B cell (primary cell): ENCODE measurements at regions not wholly inside any gene's neighbourhood (a gene's known extent, or its start where the extent isn't known, plus 50 kb on each side); places are given as distances from the start of the nearest gene placed in this dataset.

Experiments
- ATAC-seq: fragments of 200-7000 bp; cut with Tn5 transposase; one replicate; pipeline ENCODE4 v1.10.0; 2021; ENCODE audit warnings: low read depth, mild to moderate bottlenecking, moderate number of reproducible peaks, moderate library complexity
- CTCF ChIA-PET: fragments of 350-600 bp; sonication (Branson Sonifier 250); formaldehyde crosslinking; loops from one replicate; lab custom pipeline; 2021; ENCODE audit warnings: antibody characterized with exemption, inconsistent platforms; lab: Charles Lee
- POLR2A ChIA-PET: fragments of 350-600 bp; sonication (Branson Sonifier 250); formaldehyde crosslinking; loops from one replicate; lab custom pipeline; 2021; ENCODE audit warnings: antibody characterized with exemption; lab: Charles Lee
- DNase-seq: peaks from one replicate; pipeline ENCODE4 v3.0.0; 2013
- H2AFZ ChIP-seq: 2 replicates; pipeline ENCODE4 v1.6.1; 2012; ENCODE audit warnings: mild to moderate bottlenecking, low read depth, low read length; ENCODE audit not compliant: insufficient read depth, poor library complexity, severe bottlenecking
- H3K27ac ChIP-seq, 2 donors: 1 replicate in 1 of 2; 2 replicates in 1 of 2; pipeline ENCODE4 v1.5.1; 2012 to 2013; ENCODE audit warnings: low read length in 2 of 2, mild to moderate bottlenecking in 2 of 2, moderate library complexity in 1 of 2
- H3K27me3 ChIP-seq, 4 experiments: fragments of 200-600 bp in 1 of 4; sonication (generic) in 1 of 4; replicated peaks in 1 of 4; 1 replicate in 2 of 4; 2 replicates in 2 of 4; pipeline versions ENCODE4 v1.6.1 to v1.7.0; 2013 to 2016; ENCODE audit warnings: low read length in 3 of 4, mild to moderate bottlenecking in 2 of 4, mixed read lengths in 1 of 4, moderate library complexity in 1 of 4; ENCODE audit not compliant: insufficient read depth in 4 of 4, control insufficient read depth in 3 of 4; ENCODE audit errors: control extremely low read depth in 1 of 4
- H3K36me3 ChIP-seq, 2 experiments: replicated peaks in 1 of 2; 1 replicate in 1 of 2; 2 replicates in 1 of 2; pipeline versions ENCODE4 v1.6.1 to v1.7.1; 2013; ENCODE audit warnings: low read length in 1 of 2; ENCODE audit not compliant: insufficient read depth in 2 of 2, control insufficient read depth in 1 of 2; ENCODE audit errors: control extremely low read depth in 1 of 2, extremely low read depth in 1 of 2
- H3K4me1 ChIP-seq, 2 donors: fragments of 200-600 bp in 1 of 2; sonication (generic) in 1 of 2; 1 replicate in 1 of 2; 2 replicates in 1 of 2; pipeline versions ENCODE4 v1.5.1 to v1.6.1; 2013 to 2017; ENCODE audit warnings: low read length in 2 of 2; ENCODE audit not compliant: control insufficient read depth in 2 of 2, insufficient read depth in 2 of 2
- H3K4me2 ChIP-seq: replicated peaks from 2 replicates; pipeline ENCODE3; 2012; ENCODE audit warnings: mild to moderate bottlenecking, low read depth, low read length; ENCODE audit not compliant: poor library complexity, severe bottlenecking
- H3K4me3 ChIP-seq, 5 experiments: fragments of 200-600 bp in 1 of 5; sonication (generic) in 1 of 5; 1 replicate in 3 of 5; 2 replicates in 2 of 5; pipeline versions ENCODE4 v1.5.1 to v1.7.0; 2011 to 2016; ENCODE audit warnings: low read length in 4 of 5, mild to moderate bottlenecking in 4 of 5, low read depth in 2 of 5, control low read depth in 1 of 5, moderate library complexity in 1 of 5; ENCODE audit not compliant: insufficient read depth in 1 of 5; ENCODE audit errors: control extremely low read depth in 1 of 5, extremely low read depth in 1 of 5
- H3K79me2 ChIP-seq: fragments of 200-600 bp; sonication (generic); one replicate; pipeline ENCODE4 v1.6.0; 2016; ENCODE audit warnings: low read length; ENCODE audit not compliant: control insufficient read depth, insufficient read depth
- H3K9ac ChIP-seq: fragments of 200-600 bp; sonication (generic); 2 replicates; pipeline ENCODE4 v1.6.1; 2017; ENCODE audit warnings: mild to moderate bottlenecking, low read length, moderate library complexity
- H3K9me3 ChIP-seq, 3 donors: one replicate each; pipeline versions ENCODE4 v1.6.1 to v1.7.1; 2013; ENCODE audit warnings: low read length in 2 of 3; ENCODE audit not compliant: control insufficient read depth in 2 of 3, insufficient read depth in 1 of 3; ENCODE audit errors: control extremely low read depth in 1 of 3
- H4K20me1 ChIP-seq: 2 replicates; pipeline ENCODE4 v1.6.0; 2012; ENCODE audit warnings: mild to moderate bottlenecking, low read length; ENCODE audit not compliant: insufficient read depth, control insufficient read depth, poor library complexity, severe bottlenecking
- H3K27ac Mint-ChIP-seq: one replicate; pipeline ENCODE4 v1.8.0; 2021; ENCODE audit warnings: mixed read lengths
- H3K27me3 Mint-ChIP-seq: one replicate; pipeline ENCODE4 v1.8.0; 2021; ENCODE audit warnings: mixed read lengths
- H3K4me1 Mint-ChIP-seq: one replicate; pipeline ENCODE4 v1.8.0; 2021; ENCODE audit warnings: mixed read lengths
- H3K4me3 Mint-ChIP-seq: one replicate; pipeline ENCODE4 v1.8.0; 2021; ENCODE audit warnings: mixed read lengths
- H3K9me3 Mint-ChIP-seq: one replicate; pipeline ENCODE4 v1.8.0; 2022; ENCODE audit warnings: mixed read lengths; ENCODE audit not compliant: insufficient read depth
- EZH2 ChIP-seq: IDR thresholded peaks from 2 replicates; pipeline ENCODE4 v1.6.1; 2012; ENCODE audit warnings: borderline replicate concordance, low read depth, mild to moderate bottlenecking, moderate library complexity, low read length; ENCODE audit not compliant: insufficient read depth, poor library complexity, severe bottlenecking
- WGBS: methylation state at CpG from one replicate; pipeline ENCODE4 v1.1.5; 2013; ENCODE audit warnings: missing lambda C conversion rate; ENCODE audit not compliant: insufficient coverage; 5-methylcytosine and 5-hydroxymethylcytosine counted together
- intact Hi-C: fragments of 100-400 bp; cut with micrococcal nuclease; formaldehyde crosslinking; loops from one replicate; pipeline ENCODE4 v1.10.0; 2022
- TF ChIP-seq, protein P1 (sequence below): fragments of 200-600 bp; IDR thresholded peaks from one replicate; pipeline ENCODE4 v1.8.0; 2022; ENCODE audit warnings: antibody characterized with exemption, mild to moderate bottlenecking

DNA sequence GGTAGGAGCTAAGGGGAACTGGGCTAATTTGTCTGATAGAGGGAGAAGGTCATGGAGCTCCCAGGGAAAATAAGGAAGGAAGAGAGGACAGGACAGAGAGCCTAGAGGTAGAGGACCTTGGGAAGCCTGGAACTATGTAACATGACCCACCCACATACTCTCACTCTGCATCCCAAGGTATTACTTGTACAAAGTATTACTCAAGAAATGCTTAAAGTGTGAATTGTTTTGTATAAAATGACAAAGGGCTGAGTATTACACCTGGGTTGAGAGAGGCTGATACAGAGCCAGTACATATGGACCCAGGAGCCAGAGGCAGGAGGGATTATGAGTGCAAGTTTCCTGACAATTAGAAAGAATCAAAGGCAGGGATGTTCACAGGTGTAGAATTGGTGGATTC lies 80.5 kb upstream of the ANKRD55 start:
- ATAC-seq, result no peak
- ChIA-PET POLR2A (no interaction called here), CTCF (interaction anchor here (0.7 to 1.3 kb wide), 5 partner anchors 9 to 101 kb away, joined by 3 to 5 read pairs (median 3); no protein-coding TSS in a partner anchor)
- Histone ChIP-seq H4K20me1 (no peaks in the 10 kb centered on the region), H3K27ac (no peak overlapping the region), H3K4me2 (no peak overlapping the region), H3K79me2 (no peaks in the 10 kb centered on the region), H2AFZ (no peak overlapping the region), H3K36me3 (no peaks in the 10 kb centered on the region), H3K27me3 (no peaks in the 10 kb centered on the region), H3K9me3 (no peaks in the 10 kb centered on the region), H3K4me3 (no peak overlapping the region), H3K9ac (no peak overlapping the region), H3K4me1 (peaks cover 33 to 47% of the 10 kb centered on the region in 2 donors)
- no peak for DNase-seq
- Mint-ChIP-seq H3K4me1 (peaks cover 47% of the 10 kb centered on the region), H3K27ac (no peak overlapping the region), H3K9me3 (no peaks in the 10 kb centered on the region), H3K4me3 (no peak overlapping the region), H3K27me3 (no peaks in the 10 kb centered on the region)
- intact Hi-C loops, result loop anchor here (5.0 to 10.0 kb wide), 2 partner anchors 161 to 524 kb away; no protein-coding TSS in a partner anchor
- TF ChIP-seq EZH2, result no peak
- TF ChIP-seq, protein P1, sequence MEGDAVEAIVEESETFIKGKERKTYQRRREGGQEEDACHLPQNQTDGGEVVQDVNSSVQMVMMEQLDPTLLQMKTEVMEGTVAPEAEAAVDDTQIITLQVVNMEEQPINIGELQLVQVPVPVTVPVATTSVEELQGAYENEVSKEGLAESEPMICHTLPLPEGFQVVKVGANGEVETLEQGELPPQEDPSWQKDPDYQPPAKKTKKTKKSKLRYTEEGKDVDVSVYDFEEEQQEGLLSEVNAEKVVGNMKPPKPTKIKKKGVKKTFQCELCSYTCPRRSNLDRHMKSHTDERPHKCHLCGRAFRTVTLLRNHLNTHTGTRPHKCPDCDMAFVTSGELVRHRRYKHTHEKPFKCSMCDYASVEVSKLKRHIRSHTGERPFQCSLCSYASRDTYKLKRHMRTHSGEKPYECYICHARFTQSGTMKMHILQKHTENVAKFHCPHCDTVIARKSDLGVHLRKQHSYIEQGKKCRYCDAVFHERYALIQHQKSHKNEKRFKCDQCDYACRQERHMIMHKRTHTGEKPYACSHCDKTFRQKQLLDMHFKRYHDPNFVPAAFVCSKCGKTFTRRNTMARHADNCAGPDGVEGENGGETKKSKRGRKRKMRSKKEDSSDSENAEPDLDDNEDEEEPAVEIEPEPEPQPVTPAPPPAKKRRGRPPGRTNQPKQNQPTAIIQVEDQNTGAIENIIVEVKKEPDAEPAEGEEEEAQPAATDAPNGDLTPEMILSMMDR, result no peak

DNA sequence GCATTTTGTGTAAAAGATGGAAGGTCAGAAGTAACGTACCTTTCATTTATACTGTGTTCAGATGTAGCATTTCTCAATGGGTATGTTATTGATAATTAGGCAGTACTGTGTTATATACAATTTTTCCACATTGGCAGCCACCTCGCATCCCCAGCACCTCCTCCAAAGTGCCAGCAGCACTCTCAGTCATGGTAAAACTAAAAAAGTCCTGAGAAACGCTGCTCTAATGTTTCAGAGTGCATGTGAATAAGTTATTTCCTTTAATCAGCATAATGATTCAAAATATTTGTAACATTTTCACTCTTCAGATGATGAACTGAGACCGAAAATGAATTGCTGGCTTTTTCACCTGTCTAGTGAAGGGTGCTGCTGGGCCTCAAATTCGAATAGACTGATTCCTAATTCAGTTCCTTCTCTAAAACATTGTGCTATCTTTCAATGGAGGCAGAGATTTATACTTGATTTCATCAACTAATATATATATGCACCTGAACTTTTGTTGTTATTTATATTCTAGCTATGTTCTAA lies 79.9 kb upstream of the ANKRD55 start:
- no peak overlapping the region for H3K27ac Mint-ChIP-seq

More for the DNA sequence above, 79.9 kb upstream of the ANKRD55 start:
- no peak for DNase-seq
- no peak overlapping the region for H3K4me3 ChIP-seq
- H3K4me1 ChIP-seq, result peaks cover 28 to 41% of the 10 kb centered on the region in 2 donors
- TF ChIP-seq, protein P1, result no peak
- no peak for TF ChIP-seq EZH2
- no peak overlapping the region for H2AFZ ChIP-seq
- H4K20me1 ChIP-seq, result no peaks in the 10 kb centered on the region
- Mint-ChIP-seq H3K27me3 (no peaks in the 10 kb centered on the region), H3K9me3 (no peaks in the 10 kb centered on the region), H3K4me3 (no peak overlapping the region), H3K4me1 (peaks cover 43% of the 10 kb centered on the region)
- H3K9ac ChIP-seq, result no peak overlapping the region
- POLR2A ChIA-PET, result no interaction called here
- no peaks in the 10 kb centered on the region for H3K9me3 ChIP-seq
- no CpG with 5 or more reads among the region's 5 CpGs for WGBS
- no peak overlapping the region for H3K27ac ChIP-seq
- intact Hi-C loops, result loop anchor here (5.0 to 10.0 kb wide), 2 partner anchors 162 to 524 kb away; no protein-coding TSS in a partner anchor
- H3K27me3 ChIP-seq, result no peaks in the 10 kb centered on the region
- ATAC-seq, result no peak
- H3K36me3 ChIP-seq, result no peaks in the 10 kb centered on the region
- H3K4me2 ChIP-seq, result no peak overlapping the region
- H3K79me2 ChIP-seq, result no peaks in the 10 kb centered on the region
- CTCF ChIA-PET, result interaction anchor here (0.7 to 1.3 kb wide), 6 partner anchors 9 to 102 kb away, joined by 3 to 5 read pairs (median 4); no protein-coding TSS in a partner anchor
